ENCODE measurements at regions not wholly inside any gene's neighbourhood (a gene's known extent, or its start where the extent isn't known, plus 50 kb on each side); places are given as distances from the start of the nearest gene placed in this dataset.

DNA sequence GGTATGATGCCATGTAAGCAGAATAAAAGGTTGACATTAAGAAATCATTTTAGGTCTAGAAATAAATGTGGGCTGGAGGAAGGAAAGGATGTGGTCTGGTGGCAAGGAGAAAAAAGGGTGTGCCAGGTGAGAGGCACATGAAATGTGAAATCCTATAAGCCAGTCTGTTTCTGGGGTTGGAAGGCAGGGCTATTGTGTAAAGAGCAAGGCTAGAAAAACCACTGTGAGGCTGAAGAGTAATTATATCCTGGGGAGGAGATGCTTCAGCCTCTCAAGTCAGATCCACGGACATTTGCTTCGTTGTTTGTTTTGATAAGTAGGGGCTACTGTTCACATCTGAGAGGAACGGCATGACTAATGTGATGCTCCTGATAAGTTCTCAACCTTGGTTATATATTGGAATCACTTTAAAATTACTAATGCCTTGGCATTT, 77.5 kb upstream of the CTSC start:
- TF ChIP-seq ZFX (IDR thresholded peaks at IDR 0.05) (no peak), CBX3 (IDR thresholded peaks at IDR 0.05; ENCODE audit: low read depth) (no peak), JUND (IDR thresholded peaks at IDR 0.05) (no peak), POLR2A (IDR thresholded peaks at IDR 0.05; ENCODE audit: borderline replicate concordance, extremely low read depth, insufficient read depth, insufficient read length) (no peak), ELF1 (IDR thresholded peaks at IDR 0.05; ENCODE audit: borderline replicate concordance, low read depth) (no peak), EGR1 (IDR thresholded peaks at IDR 0.05; ENCODE audit: low read depth) (no peak), SRF (IDR thresholded peaks at IDR 0.05; ENCODE audit: low read depth) (no peak), CEBPB (IDR thresholded peaks at IDR 0.05; ENCODE audit: low read depth) (no peak), POLR2AphosphoS5 (IDR thresholded peaks at IDR 0.05; ENCODE audit: low read depth, low read length) (no peak), EZH2 (IDR thresholded peaks at IDR 0.05) (no peak), SIN3A (IDR thresholded peaks at IDR 0.05; ENCODE audit: low read depth) (no peak), FOSL1 (IDR thresholded peaks at IDR 0.05; ENCODE audit: low read depth) (no peak), ZNF274 (IDR thresholded peaks at IDR 0.05; ENCODE audit: low read depth, low read length) (no peak), SP1 (IDR thresholded peaks at IDR 0.05; ENCODE audit: low read depth) (no peak)
- TF ChIP-seq, protein P1, sequence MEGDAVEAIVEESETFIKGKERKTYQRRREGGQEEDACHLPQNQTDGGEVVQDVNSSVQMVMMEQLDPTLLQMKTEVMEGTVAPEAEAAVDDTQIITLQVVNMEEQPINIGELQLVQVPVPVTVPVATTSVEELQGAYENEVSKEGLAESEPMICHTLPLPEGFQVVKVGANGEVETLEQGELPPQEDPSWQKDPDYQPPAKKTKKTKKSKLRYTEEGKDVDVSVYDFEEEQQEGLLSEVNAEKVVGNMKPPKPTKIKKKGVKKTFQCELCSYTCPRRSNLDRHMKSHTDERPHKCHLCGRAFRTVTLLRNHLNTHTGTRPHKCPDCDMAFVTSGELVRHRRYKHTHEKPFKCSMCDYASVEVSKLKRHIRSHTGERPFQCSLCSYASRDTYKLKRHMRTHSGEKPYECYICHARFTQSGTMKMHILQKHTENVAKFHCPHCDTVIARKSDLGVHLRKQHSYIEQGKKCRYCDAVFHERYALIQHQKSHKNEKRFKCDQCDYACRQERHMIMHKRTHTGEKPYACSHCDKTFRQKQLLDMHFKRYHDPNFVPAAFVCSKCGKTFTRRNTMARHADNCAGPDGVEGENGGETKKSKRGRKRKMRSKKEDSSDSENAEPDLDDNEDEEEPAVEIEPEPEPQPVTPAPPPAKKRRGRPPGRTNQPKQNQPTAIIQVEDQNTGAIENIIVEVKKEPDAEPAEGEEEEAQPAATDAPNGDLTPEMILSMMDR (IDR thresholded peaks at IDR 0.05 in 2 of 3, conservative IDR thresholded peaks at IDR 0.05 in 1 of 3; ENCODE audit: borderline replicate concordance in 1 of 3, insufficient read depth in 1 of 3, low read depth in 2 of 3, low read length in 2 of 3): no peak
- TF ChIP-seq, protein P2, sequence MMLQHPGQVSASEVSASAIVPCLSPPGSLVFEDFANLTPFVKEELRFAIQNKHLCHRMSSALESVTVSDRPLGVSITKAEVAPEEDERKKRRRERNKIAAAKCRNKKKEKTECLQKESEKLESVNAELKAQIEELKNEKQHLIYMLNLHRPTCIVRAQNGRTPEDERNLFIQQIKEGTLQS (IDR thresholded peaks at IDR 0.05): no peak
- TF ChIP-seq, protein P3, sequence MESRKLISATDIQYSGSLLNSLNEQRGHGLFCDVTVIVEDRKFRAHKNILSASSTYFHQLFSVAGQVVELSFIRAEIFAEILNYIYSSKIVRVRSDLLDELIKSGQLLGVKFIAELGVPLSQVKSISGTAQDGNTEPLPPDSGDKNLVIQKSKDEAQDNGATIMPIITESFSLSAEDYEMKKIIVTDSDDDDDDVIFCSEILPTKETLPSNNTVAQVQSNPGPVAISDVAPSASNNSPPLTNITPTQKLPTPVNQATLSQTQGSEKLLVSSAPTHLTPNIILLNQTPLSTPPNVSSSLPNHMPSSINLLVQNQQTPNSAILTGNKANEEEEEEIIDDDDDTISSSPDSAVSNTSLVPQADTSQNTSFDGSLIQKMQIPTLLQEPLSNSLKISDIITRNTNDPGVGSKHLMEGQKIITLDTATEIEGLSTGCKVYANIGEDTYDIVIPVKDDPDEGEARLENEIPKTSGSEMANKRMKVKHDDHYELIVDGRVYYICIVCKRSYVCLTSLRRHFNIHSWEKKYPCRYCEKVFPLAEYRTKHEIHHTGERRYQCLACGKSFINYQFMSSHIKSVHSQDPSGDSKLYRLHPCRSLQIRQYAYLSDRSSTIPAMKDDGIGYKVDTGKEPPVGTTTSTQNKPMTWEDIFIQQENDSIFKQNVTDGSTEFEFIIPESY (IDR thresholded peaks at IDR 0.05; ENCODE audit: extremely low read depth, insufficient replicate concordance, low read length): no peak
- TF ChIP-seq, protein P4, sequence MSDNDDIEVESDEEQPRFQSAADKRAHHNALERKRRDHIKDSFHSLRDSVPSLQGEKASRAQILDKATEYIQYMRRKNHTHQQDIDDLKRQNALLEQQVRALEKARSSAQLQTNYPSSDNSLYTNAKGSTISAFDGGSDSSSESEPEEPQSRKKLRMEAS (IDR thresholded peaks at IDR 0.05): no peak
- TF ChIP-seq, protein P5, sequence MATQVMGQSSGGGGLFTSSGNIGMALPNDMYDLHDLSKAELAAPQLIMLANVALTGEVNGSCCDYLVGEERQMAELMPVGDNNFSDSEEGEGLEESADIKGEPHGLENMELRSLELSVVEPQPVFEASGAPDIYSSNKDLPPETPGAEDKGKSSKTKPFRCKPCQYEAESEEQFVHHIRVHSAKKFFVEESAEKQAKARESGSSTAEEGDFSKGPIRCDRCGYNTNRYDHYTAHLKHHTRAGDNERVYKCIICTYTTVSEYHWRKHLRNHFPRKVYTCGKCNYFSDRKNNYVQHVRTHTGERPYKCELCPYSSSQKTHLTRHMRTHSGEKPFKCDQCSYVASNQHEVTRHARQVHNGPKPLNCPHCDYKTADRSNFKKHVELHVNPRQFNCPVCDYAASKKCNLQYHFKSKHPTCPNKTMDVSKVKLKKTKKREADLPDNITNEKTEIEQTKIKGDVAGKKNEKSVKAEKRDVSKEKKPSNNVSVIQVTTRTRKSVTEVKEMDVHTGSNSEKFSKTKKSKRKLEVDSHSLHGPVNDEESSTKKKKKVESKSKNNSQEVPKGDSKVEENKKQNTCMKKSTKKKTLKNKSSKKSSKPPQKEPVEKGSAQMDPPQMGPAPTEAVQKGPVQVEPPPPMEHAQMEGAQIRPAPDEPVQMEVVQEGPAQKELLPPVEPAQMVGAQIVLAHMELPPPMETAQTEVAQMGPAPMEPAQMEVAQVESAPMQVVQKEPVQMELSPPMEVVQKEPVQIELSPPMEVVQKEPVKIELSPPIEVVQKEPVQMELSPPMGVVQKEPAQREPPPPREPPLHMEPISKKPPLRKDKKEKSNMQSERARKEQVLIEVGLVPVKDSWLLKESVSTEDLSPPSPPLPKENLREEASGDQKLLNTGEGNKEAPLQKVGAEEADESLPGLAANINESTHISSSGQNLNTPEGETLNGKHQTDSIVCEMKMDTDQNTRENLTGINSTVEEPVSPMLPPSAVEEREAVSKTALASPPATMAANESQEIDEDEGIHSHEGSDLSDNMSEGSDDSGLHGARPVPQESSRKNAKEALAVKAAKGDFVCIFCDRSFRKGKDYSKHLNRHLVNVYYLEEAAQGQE (IDR thresholded peaks at IDR 0.05; ENCODE audit: low read depth): no peak
- intact Hi-C loops (cut with micrococcal nuclease): no loop called here
- Histone ChIP-seq H3K4me2 (ENCODE audit: low read length) (no peak overlapping the region), H3K4me1 (ENCODE audit: control insufficient read depth in 1 of 2, insufficient read depth in 2 of 2, low read length in 2 of 2) (no peaks in the 10 kb centered on the region), H3K27me3 (ENCODE audit: insufficient read depth, low read length) (no peaks in the 10 kb centered on the region), H3K79me2 (ENCODE audit: insufficient read depth, low read length) (no peaks in the 10 kb centered on the region), H3K9me2 (ENCODE audit: insufficient read depth) (no peaks in the 10 kb centered on the region), H4K20me1 (ENCODE audit: insufficient read depth) (no peaks in the 10 kb centered on the region), H3K9me3 (ENCODE audit: control insufficient read depth in 1 of 2, insufficient read depth in 1 of 2, low read depth in 1 of 2, low read length in 2 of 2) (no peaks in the 10 kb centered on the region), H3K9ac (ENCODE audit: low read length) (no peak overlapping the region), H2AFZ (ENCODE audit: low read depth, low read length, poor library complexity, severe bottlenecking) (no peak overlapping the region), H3K27ac (ENCODE audit: low read depth, low read length) (no peak overlapping the region), H3K36me3 (ENCODE audit: control insufficient read depth in 1 of 2, insufficient read depth in 2 of 2, low read length in 2 of 2) (no peaks in the 10 kb centered on the region), H3K4me3 (replicated peaks in 1 of 2; ENCODE audit: low read depth in 1 of 2, low read length in 2 of 2) (no peak overlapping the region)
- BruUV-seq (replicated peaks): no TSS peak
- POLR2A ChIA-PET: no interaction called here
- DNase-seq (ENCODE audit: low read depth, low spot score) (no peak), ATAC-seq (no peak)
- RAD21 ChIA-PET (ENCODE audit: low non-redundant PET in 1 of 2, low total read pairs in 2 of 2, uncharacterized antibody in 2 of 2, unreplicated experiment in 2 of 2): no interaction called here
- CTCF ChIA-PET: no interaction called here

Data from HCT116 (cell line).